ENCODE measurements at regions not wholly inside any gene's neighbourhood (a gene's known extent, or its start where the extent isn't known, plus 50 kb on each side); places are given as distances from the start of the nearest gene placed in this dataset.

DNA sequence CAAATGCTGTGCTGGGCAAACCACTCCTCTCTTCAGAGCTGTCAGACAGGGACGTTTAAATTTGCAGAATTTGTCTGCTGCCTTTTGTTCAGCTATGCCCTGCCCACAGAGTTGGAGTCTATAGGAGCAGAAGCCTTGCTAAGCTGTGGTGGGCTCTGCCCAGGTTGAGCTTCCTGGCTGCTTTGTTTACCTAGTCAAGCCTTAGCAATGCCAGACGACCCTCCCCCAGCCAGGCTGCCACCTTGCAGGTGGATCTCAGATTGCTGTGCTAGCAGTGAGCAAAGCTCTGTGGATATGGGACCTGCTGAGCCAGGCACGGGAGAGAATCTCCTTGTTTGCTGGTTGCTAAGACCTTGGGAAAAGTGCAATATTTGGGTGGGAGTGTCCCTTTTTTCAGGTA is 314.9 kb downstream of the NNT start:
- 55 to 74% (median 59%) methylated on average over 2 to 3 of the region's 3 CpGs for WGBS, 5 donors
- Histone ChIP-seq H3K4me1 (no peaks in the 10 kb centered on the region), H3K27me3 (replicated peaks in 1 of 7) (no peaks in the 10 kb centered on the region), H3K36me3 (no peaks in the 10 kb centered on the region), H3K9me3 (peaks cover 0 to 47% (median 22%) of the 10 kb centered on the region in 8 donors), H3K27ac (no peak overlapping the region), H3K4me3 (no peak overlapping the region)
- intact Hi-C loops (cut with DNase I; ENCODE audit: low total_unique reads) = no loop called here
- peak; percentile 48 for DNase-seq
- TF ChIP-seq CTCF (IDR thresholded peaks at IDR 0.05 in 8 of 11, conservative IDR thresholded peaks at IDR 0.05 in 3 of 11) = no peak

DNA sequence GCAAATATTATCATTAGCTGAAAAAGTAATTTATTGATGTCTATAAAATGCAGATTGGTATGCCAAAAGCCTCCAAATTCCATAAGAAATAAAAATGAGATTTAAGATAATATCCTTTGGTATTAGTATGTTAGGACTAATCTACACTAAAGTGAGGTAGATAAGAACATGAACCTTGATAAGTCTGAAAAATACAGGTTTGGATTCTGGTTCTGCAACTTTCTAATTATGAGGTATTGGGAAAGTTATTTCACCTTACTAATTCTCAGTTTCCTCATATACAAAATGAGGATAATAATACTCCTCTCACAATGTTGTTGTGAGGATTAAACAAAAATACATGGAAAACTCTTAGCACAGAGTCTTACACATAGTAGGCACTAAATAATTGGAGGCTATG is 300.1 kb downstream of the NNT start:
- Histone ChIP-seq H3K27me3 (replicated peaks in 1 of 7) (no peaks in the 10 kb centered on the region), H3K36me3 (no peaks in the 10 kb centered on the region), H3K4me1 (no peaks in the 10 kb centered on the region), H3K9me3 (peaks cover 0 to 2% (median 0%) of the 10 kb centered on the region in 8 donors), H3K27ac (no peak overlapping the region), H3K4me3 (no peak overlapping the region)
- TF ChIP-seq POLR2A (IDR thresholded peaks at IDR 0.05) (no peak), POLR2AphosphoS5 (IDR thresholded peaks at IDR 0.05) (no peak), CTCF (IDR thresholded peaks at IDR 0.05 in 8 of 11, conservative IDR thresholded peaks at IDR 0.05 in 3 of 11) (no peak)
- intact Hi-C loops (cut with DNase I; ENCODE audit: low total_unique reads) = no loop called here
- DNase-seq = no peak

DNA sequence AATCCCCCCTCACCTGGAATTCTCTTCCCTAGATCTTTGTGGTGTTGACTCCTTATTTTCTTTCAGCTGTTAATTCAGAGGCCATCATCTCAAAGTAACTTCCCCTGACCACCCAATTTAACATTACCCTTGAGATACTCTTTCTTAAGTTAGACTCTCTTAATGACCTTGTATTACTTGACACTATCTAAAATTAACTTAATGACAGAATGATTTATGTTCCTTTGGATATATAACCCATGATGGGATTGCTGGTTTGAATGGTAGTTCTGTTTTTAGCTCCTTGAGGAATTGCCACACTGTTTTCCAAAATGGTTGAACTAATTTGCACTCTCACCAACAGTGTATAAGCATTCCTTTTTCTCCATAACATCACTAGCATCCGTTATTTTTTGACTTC is 298.0 kb downstream of the NNT start:
- Histone ChIP-seq H3K36me3 (no peaks in the 10 kb centered on the region), H3K4me3 (no peak overlapping the region), H3K27me3 (replicated peaks in 1 of 7) (no peaks in the 10 kb centered on the region), H3K4me1 (no peaks in the 10 kb centered on the region), H3K9me3 (no peaks in the 10 kb centered on the region), H3K27ac (no peak overlapping the region)
- intact Hi-C loops (cut with DNase I; ENCODE audit: low total_unique reads) = no loop called here
- WGBS, 5 donors = 75 to 98% (median 84%) methylated on average over 1 of the region's 1 CpG
- DNase-seq = no peak
- TF ChIP-seq POLR2AphosphoS5 (IDR thresholded peaks at IDR 0.05) = no peak
- TF ChIP-seq POLR2A (IDR thresholded peaks at IDR 0.05) = no peak
- TF ChIP-seq CTCF (IDR thresholded peaks at IDR 0.05 in 8 of 11, conservative IDR thresholded peaks at IDR 0.05 in 3 of 11) = no peak

DNA sequence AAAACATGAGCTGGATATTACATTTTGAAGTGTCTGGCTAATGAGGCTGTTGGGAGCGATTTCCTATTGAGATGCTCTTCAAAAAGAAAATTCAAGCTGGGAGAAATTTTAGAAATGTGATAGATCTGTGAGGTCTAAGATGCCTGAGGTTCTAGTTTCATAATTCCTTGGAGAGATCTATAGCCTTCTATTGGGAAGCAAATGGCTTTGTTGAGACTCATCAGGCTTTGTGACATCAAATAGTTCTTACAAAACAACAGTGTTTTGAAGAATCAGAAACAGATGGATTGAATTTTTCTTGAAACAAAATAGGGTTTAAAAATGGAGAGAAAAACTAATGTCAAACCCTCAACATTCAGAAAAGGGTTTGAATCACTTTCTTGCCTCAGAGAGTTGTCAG is 292.9 kb downstream of the NNT start:
- Histone ChIP-seq H3K27me3 (replicated peaks in 1 of 7) (no peaks in the 10 kb centered on the region), H3K9me3 (no peaks in the 10 kb centered on the region), H3K36me3 (no peaks in the 10 kb centered on the region), H3K27ac (no peak overlapping the region), H3K4me3 (no peak overlapping the region), H3K4me1 (no peaks in the 10 kb centered on the region)
- intact Hi-C loops (cut with DNase I; ENCODE audit: low total_unique reads) = no loop called here
- DNase-seq = no peak
- TF ChIP-seq CTCF (IDR thresholded peaks at IDR 0.05 in 8 of 11, conservative IDR thresholded peaks at IDR 0.05 in 3 of 11) (no peak), POLR2A (IDR thresholded peaks at IDR 0.05) (no peak), POLR2AphosphoS5 (IDR thresholded peaks at IDR 0.05) (no peak)
- 81 to 89% (median 86%) methylated on average over 1 of the region's 1 CpG for WGBS, 5 donors

Measured in spleen (tissue), 11 donors.